Kidney (tissue), 13 donors: ENCODE measurements at regions not wholly inside any gene's neighbourhood (a gene's known extent, or its start where the extent isn't known, plus 50 kb on each side); places are given as distances from the start of the nearest gene placed in this dataset.

ENCODE experiments used
- DNase-seq, 5 donors: peaks; one replicate each; pipeline ENCODE4 v3.0.0-alpha.2; 2013 to 2020
- FAIRE-seq: peaks from 2 replicates; lab custom pipeline; 2012; peaks lifted over from hg19 to GRCh38; lab: Jason Lieb, UNC
- H3K27ac ChIP-seq, 2 donors: one replicate each; pipeline ENCODE4 v1.7.0; 2013; ENCODE audit warnings: low read depth in 2 of 2, low read length in 2 of 2, inconsistent platforms in 1 of 2
- H3K27me3 ChIP-seq: one replicate; pipeline ENCODE4 v1.7.1; 2013; ENCODE audit warnings: low read length, inconsistent platforms; ENCODE audit not compliant: control insufficient read depth, insufficient read depth
- H3K36me3 ChIP-seq, 3 donors: one replicate each; pipeline versions ENCODE4 v1.7.0 to v1.7.1; 2013; ENCODE audit warnings: low read length in 3 of 3, control low read depth in 1 of 3, inconsistent platforms in 1 of 3; ENCODE audit not compliant: insufficient read depth in 3 of 3, control insufficient read depth in 2 of 3
- H3K4me1 ChIP-seq, 3 donors: one replicate each; pipeline versions ENCODE4 v1.7.0 to v1.7.1; 2013; ENCODE audit warnings: low read length in 3 of 3, inconsistent platforms in 1 of 3, low read depth in 1 of 3; ENCODE audit not compliant: control insufficient read depth in 2 of 3, insufficient read depth in 2 of 3
- H3K4me3 ChIP-seq, 3 donors: one replicate each; pipeline versions ENCODE4 v1.7.0 to v1.8.1; 2013; ENCODE audit warnings: low read length in 3 of 3, control low read depth in 1 of 3, inconsistent platforms in 1 of 3
- H3K9ac ChIP-seq, 3 donors: one replicate each; pipeline versions ENCODE4 v1.7.0 to v1.7.1; 2013; ENCODE audit warnings: low read length in 3 of 3, control low read depth in 1 of 3, inconsistent platforms in 1 of 3
- H3K9me3 ChIP-seq, 3 donors: one replicate each; pipeline versions ENCODE4 v1.7.0 to v1.7.1; 2013; ENCODE audit warnings: low read length in 3 of 3, control low read depth in 1 of 3, inconsistent platforms in 1 of 3; ENCODE audit not compliant: control insufficient read depth in 2 of 3, insufficient read depth in 1 of 3
- intact Hi-C: fragments of 100-400 bp; cut with DNase I; formaldehyde crosslinking; loops from one replicate; pipeline ENCODE4 v1.11.1; 2022
- TF ChIP-seq, protein P1 (sequence below): IDR thresholded peaks from 3 replicates; pipeline ENCODE4 v1.5.1; 2012; ENCODE audit warnings: mild to moderate bottlenecking, moderate library complexity, borderline replicate concordance; ENCODE audit not compliant: insufficient read depth; ENCODE audit errors: extremely low read depth
- donor health status: control.
- donor health status: control.
- donor health status: control.
- donor health status: control.
- donor health status: control.
- donor health status: DM: yes; HTN: yes; CAD: no.
- donor health status: Normal renal cell carcinoma (clear cell type).

DNA sequence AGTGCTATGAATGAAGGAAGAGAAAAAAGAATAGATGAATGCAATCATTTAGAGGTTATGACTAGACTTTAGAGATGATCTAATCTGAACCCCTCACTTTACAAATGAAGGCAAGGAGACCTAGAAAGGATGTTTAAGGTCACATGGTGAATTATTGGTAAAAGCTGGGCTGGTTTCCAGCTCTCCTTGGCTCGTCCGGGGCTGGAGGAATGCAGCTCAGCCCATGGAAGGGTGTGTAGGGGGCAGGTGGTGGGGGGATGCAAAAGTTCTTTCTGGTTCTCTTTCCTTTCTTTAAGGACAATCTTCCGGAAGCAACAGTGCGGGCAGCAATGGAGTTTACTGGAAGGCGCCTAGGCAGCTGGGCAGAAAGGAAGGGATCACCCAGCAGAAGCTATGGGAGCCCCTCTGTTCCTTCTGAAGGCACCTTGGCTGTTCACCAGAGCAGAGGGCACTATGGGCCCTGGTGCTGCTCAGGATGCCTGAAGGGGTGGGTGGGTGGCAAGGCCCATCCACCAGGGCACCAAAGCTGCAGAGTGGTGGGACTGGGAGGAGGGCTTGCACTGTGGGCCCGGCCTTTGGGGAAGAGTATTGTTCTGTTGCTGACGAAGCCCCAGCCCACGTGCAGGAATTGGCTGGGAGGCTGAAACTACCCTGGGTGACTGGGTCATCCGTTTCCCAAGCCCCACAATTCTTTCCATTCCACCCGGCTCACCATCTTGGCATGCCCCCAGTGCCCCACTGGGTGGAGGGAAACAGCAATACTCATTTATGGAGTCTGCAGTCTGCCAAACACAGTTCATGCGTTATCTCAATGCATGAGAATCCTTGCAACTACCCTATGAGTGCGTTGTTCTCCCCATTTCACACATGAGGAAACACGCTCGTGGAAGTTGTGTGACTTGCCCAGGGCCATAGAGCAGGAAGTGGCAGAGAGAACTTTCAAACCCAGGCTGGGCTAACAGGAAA, 78.2 kb downstream of the IRF2BPL start:
- peak overlapping the region; percentile 50 to 88 for H3K27ac ChIP-seq
- H3K27me3 ChIP-seq: no peaks in the 10 kb centered on the region
- H3K4me1 ChIP-seq: peaks cover 13 to 49% (median 49%) of the 10 kb centered on the region in 3 donors
- TF ChIP-seq, protein P1, sequence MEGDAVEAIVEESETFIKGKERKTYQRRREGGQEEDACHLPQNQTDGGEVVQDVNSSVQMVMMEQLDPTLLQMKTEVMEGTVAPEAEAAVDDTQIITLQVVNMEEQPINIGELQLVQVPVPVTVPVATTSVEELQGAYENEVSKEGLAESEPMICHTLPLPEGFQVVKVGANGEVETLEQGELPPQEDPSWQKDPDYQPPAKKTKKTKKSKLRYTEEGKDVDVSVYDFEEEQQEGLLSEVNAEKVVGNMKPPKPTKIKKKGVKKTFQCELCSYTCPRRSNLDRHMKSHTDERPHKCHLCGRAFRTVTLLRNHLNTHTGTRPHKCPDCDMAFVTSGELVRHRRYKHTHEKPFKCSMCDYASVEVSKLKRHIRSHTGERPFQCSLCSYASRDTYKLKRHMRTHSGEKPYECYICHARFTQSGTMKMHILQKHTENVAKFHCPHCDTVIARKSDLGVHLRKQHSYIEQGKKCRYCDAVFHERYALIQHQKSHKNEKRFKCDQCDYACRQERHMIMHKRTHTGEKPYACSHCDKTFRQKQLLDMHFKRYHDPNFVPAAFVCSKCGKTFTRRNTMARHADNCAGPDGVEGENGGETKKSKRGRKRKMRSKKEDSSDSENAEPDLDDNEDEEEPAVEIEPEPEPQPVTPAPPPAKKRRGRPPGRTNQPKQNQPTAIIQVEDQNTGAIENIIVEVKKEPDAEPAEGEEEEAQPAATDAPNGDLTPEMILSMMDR: no peak
- H3K9me3 ChIP-seq: no peaks in the 10 kb centered on the region
- no peak overlapping the region for H3K4me3 ChIP-seq
- DNase-seq: peak in 1 of 5 donors; percentile 78
- H3K36me3 ChIP-seq: no peaks in the 10 kb centered on the region
- H3K9ac ChIP-seq: peak overlapping the region in 1 of 3 donors; percentile 42
- FAIRE-seq: peak; percentile 25
- intact Hi-C loops: no loop called here

- DNase-seq (no peak), FAIRE-seq (no peak)
- H3K4me1 ChIP-seq: peaks cover 13 to 42% (median 40%) of the 10 kb centered on the region in 3 donors
- no peaks in the 10 kb centered on the region for H3K9me3 ChIP-seq
- H3K27ac ChIP-seq: peak overlapping the region in 1 of 2 donors; percentile 88
- TF ChIP-seq, protein P1: no peak
- no peak overlapping the region for H3K4me3 ChIP-seq
- H3K9ac ChIP-seq: no peak overlapping the region
- H3K36me3 ChIP-seq: no peaks in the 10 kb centered on the region
- intact Hi-C loops: no loop called here
- no peaks in the 10 kb centered on the region for H3K27me3 ChIP-seq
These were observed 79.5 kb downstream of the IRF2BPL start for GRCh38 chr14:76948976-76949375.

DNA sequence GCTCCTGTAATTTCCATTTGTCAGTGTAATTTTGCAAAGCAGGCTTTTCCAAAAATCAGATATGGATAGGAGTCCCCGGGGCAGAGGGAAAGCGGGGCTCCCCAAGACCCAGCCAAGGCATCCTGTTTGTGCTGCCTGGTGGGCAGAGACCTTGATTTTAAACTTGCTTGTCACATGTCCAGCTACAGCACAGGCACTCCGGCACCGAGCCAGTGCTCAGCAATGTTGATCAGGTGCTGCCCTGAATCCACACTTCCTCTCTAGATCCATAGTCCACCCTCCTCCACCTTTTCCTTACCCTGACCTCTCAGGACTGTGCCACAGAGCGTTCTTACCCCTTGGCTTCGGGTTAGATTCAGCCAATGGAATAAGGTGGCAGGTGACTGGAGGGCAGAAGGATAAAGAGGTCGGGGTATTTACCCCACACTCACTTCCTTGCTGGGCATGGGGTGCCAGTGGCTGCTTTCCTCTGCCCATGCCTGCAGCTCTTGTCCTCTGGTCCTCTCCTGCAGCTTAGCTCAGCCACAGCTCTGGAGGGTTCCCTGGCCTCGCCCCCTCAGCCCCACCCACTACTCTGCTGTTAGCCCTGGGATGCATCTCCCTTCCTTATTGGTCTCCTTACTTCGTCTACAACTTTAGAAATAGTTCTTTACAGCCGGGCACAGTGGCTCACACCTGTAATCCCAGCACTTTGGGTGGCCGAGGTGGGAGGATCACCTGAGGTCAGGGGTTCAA, 80.1 kb downstream of the IRF2BPL start:
- Histone ChIP-seq H3K27ac (peak overlapping the region; percentile 79 to 88), H3K9ac (peak overlapping the region in 1 of 3 donors; percentile 55), H3K9me3 (no peaks in the 10 kb centered on the region), H3K4me1 (peaks cover 13 to 41% (median 39%) of the 10 kb centered on the region in 3 donors), H3K27me3 (no peaks in the 10 kb centered on the region), H3K4me3 (peak overlapping the region in 1 of 3 donors; percentile 7), H3K36me3 (no peaks in the 10 kb centered on the region)
- DNase-seq (peak in 1 of 5 donors; percentile 83), FAIRE-seq (no peak)
- TF ChIP-seq, protein P1: no peak
- intact Hi-C loops: no loop called here
